Neural progenitor cell (in vitro differentiated cells): ENCODE measurements at regions not wholly inside any gene's neighbourhood (a gene's known extent, or its start where the extent isn't known, plus 50 kb on each side); places are given as distances from the start of the nearest gene placed in this dataset.

Experiments used
- EZH2 ChIP-seq: fragments of 200-600 bp; sonication (generic); IDR thresholded peaks from 2 replicates; pipeline ENCODE4 v1.6.1; 2017; ENCODE audit warnings: antibody characterized with exemption, mild to moderate bottlenecking, moderate library complexity
- TF ChIP-seq, protein P1 (sequence below): fragments of 200-600 bp; sonication (generic); IDR thresholded peaks from 2 replicates; pipeline ENCODE4 v1.5.1; 2017; ENCODE audit warnings: antibody characterized with exemption, mild to moderate bottlenecking

- TF ChIP-seq, protein P1, sequence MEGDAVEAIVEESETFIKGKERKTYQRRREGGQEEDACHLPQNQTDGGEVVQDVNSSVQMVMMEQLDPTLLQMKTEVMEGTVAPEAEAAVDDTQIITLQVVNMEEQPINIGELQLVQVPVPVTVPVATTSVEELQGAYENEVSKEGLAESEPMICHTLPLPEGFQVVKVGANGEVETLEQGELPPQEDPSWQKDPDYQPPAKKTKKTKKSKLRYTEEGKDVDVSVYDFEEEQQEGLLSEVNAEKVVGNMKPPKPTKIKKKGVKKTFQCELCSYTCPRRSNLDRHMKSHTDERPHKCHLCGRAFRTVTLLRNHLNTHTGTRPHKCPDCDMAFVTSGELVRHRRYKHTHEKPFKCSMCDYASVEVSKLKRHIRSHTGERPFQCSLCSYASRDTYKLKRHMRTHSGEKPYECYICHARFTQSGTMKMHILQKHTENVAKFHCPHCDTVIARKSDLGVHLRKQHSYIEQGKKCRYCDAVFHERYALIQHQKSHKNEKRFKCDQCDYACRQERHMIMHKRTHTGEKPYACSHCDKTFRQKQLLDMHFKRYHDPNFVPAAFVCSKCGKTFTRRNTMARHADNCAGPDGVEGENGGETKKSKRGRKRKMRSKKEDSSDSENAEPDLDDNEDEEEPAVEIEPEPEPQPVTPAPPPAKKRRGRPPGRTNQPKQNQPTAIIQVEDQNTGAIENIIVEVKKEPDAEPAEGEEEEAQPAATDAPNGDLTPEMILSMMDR: no peak
- no peak for TF ChIP-seq EZH2
Observed at GRCh38 chr11:10394229-10395101, 60.6 kb upstream of the AMPD3 start.
